Amniotic epithelial cell (primary cell): ENCODE measurements at regions not wholly inside any gene's neighbourhood (a gene's known extent, or its start where the extent isn't known, plus 50 kb on each side); places are given as distances from the start of the nearest gene placed in this dataset.

ENCODE experiments used
- DNase-seq: peaks from one replicate; pipeline ENCODE4 v3.0.0-alpha.2; 2010; ENCODE audit warnings: low read depth

- no peak for DNase-seq
Observed at GRCh38 chr1:30360281-30360680, 363.1 kb downstream of the MATN1 start.

DNA sequence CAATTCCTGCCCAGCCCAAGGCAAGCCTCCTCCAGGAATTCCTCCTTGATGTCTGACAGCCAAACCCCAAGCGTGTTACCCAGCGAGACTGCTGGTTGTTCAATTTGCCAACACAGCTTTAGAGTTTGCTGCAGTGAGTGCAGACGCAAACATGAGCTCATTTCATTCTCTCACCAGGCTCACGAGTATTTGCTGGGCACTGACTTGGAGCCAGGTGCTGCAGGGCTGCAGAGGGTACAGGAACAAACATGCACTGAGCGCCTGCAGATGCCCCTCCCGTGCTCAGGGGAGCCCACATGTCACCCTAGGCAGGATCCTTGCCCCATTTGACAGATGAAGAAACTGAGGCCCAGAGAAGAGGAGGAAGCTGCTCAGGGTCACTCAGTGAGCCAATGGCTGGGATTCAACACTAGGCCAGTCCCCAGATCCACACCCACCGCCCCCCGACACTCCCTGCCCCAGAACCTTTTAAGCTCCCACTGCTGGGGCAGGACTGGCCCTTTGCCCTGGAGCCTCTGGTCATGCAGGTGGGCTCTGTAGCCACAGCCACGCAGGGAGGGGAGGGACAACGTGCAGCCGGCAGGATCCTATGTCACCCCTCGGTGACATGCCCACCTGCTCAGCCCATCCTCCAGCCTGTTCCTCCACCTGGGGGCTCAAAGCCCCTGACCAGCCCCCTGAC, 363.7 kb downstream of the MATN1 start:
- no peak for DNase-seq

GRCh38 chr1:30358500-30358899, 364.9 kb downstream of the MATN1 start:
- DNase-seq, result no peak

DNA sequence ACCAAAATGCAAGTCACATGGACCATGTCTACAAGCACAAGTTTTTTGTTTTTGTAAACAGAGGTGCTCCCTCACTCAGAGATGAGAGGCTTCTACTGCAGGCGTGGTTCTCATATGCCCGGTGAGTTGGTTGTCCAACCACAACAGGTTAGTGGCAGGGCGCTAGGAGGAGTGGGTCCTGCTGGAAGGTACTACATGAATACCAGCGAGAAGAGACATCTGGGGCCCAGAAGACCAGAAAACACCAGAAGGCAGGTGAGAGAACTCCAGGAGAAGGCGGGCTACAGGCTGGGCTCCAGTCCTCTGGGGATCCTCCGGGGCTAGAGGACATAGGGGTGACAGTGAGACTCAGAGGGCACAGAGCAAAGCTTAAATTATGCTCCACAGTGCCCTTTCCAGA, 366.5 kb downstream of the MATN1 start:
- no peak for DNase-seq

- DNase-seq, result no peak
Observed at GRCh38 chr1:30354410-30354809, 369.0 kb downstream of the MATN1 start.

DNA sequence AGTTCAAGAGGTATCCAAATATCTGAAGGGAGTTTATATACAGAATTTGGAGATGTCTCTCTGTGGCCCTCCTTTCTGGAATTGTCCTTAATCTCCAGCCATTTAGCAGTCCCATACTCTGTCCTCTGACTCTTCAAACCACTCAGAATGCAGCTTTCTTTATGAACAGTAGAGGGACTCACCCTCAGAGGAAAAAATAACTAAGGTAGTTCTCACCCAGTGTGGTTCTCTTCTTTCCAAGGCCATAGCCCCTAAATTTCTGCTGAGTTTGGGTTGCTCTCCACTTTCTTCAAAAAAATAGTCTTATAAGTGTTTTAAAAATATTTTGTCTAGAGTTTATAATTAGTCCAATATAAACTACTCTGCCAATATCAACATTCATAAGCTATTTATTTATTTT, 369.7 kb downstream of the MATN1 start:
- no peak for DNase-seq

GRCh38 chr1:30348147-30348546, 375.2 kb downstream of the MATN1 start:
- DNase-seq, result no peak

GRCh38 chr1:30345491-30346130, 377.8 kb downstream of the MATN1 start:
- no peak for DNase-seq

DNA sequence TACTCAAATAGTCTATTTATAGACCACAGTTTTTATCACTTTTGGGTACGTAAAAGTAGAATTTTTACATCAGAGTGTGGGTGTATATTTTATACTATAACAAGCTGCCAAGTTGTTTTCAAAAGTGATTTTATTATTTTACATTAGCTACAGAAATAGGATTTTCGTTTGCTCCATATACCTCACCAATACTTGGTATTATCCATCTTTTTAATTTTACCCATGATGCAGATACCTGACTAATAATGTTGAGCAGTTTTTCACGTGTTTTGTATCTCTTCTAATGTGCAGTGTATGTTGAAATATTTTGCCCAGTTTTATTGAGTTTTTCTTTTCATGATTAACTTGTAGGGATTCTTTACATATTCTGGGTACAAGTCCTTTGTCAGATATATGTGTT, 379.8 kb downstream of the MATN1 start:
- no peak for DNase-seq

DNA sequence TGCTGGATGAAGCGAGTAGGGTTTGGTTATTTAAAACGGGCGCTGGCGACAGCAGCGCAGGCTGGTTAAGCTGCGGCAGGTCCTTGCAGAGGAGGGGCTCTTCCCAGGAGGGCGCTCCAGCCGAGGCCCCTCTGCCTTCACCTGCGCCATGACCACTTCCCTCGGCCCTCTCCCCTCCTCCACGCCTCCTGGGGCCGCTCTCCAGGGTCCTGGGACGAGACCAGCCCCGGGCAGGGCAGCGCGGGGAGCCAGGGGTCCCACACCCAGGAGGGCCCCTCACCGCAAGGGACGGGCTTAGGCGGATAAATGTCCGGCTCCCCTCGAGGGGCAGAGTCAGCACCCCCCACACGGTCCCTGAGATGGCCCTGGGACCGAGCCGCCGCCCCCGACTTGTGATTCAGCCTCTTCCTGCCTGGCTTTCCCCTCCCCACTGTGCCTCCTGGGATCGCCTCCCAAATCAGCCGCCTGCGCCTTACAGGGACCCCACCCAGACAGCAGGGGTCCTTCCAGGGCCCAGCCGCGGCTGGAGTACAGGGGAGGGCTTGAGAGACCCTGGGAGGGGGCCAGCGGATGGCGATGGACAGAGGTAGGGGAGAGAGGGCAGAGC, 380.7 kb downstream of the MATN1 start:
- no peak for DNase-seq

GRCh38 chr1:30340934-30341333, 382.5 kb downstream of the MATN1 start:
- DNase-seq, result no peak

DNA sequence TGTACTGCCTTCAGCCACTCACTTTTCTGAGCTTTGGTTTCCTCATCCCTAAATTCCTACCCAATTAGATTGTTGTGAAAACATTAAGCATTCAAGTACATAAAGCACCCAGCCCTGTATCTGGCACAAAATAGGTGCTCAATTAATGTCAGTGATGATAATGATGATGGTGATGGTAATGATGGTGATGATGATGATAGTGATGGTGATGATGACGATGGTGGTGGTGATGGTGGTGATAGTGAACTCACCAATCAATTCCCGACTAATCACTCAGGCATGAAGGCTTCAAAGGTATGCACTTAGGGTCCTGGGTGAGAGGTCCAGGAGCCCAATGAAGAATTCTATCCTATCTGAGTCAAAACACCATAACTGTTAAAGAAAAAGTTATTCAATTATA, 383.5 kb downstream of the MATN1 start:
- no peak for DNase-seq

GRCh38 chr1:30338765-30339164, 384.6 kb downstream of the MATN1 start:
- DNase-seq, result no peak

DNA sequence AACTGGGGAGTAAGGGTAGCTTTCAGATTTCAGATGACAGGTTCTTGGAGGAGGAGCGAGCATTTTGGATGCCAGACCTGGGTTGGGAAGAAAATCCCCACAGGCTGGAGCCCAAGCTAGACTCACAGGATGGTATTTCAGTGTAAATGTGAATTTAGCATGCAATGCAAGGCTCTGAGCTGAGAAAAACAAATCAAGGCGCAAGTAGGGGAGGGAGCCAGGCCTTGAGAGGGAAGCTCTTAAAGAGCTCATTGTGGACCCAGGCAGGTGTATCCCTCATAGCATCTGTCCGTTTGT, 386.1 kb downstream of the MATN1 start:
- no peak for DNase-seq

DNA sequence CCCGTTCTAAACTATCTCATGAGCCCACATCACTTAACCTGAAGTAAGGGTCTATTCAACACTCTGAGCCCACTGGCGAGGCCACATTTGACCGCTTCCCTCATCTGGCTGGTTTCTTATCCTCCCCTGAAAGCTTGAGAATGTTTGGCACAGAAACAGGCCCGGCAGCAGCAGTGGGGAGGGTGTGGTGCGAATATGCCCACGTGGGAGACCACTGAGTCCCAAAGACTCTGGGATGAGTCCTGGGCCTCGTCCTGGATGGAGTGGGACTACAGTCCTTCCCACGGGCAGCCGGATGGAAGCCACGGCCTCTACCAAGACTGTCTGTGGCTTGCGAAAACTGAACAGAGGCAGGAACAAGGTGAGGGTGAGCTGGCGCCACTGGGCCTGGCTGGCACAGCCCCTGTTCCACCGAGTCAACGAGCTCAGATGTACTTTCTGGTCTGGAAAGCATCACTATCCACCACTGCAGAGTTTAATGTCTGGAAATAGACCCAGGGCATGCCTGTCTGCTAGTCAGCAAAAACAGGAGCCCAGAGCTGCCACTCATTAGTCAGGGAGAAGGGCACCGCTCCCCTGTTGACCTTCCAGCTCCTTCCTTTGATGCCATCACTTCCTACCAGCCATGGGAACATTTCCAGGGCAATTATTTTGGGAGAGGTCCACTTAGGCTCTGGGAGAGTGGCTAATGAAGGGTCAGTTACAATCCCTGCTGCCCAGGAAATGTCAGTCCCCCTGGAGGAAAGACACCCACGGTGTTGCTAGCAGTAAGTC, 386.6 kb downstream of the MATN1 start:
- no peak for DNase-seq

DNA sequence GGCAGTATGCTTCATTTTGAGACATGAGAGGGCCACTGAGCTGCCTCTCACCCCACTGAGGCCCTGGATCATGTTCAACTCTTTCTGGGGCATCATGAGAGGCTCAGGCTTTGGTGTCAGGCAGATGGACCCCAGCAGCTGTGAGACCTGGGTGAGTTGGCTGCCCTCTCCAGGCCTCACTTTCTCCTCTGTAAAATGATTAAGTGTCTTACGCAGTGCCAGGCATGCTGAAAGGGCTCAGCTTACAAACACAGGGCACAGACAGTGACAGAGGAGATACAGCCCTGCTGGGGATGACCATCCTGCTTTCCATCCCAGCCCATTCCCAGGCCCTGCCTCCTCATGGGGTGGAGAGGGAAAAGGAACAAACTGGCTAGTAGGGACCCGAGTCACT, 387.4 kb downstream of the MATN1 start:
- no peak for DNase-seq

- DNase-seq, result no peak
Observed at GRCh38 chr1:30335389-30335996, 387.9 kb downstream of the MATN1 start.

DNA sequence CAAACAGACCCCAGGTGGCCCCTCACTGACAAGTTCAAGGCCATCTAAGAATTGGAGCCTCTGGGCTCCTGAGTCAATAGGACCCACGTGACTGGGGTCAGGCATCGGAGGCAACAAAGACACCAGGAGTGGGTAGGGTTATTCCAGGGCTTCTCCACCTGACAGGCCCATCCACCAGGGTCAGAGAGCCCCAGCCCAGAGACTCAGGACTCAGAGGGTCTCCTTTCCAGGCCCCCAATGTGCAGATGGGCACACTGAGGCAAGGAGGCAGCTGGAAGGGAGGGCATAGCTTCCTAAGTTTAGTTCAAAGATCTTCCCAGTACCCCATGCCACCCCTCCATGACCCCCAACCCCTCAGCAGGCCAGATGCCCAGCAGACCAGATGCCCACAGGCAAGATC, 388.6 kb downstream of the MATN1 start:
- no peak for DNase-seq

DNA sequence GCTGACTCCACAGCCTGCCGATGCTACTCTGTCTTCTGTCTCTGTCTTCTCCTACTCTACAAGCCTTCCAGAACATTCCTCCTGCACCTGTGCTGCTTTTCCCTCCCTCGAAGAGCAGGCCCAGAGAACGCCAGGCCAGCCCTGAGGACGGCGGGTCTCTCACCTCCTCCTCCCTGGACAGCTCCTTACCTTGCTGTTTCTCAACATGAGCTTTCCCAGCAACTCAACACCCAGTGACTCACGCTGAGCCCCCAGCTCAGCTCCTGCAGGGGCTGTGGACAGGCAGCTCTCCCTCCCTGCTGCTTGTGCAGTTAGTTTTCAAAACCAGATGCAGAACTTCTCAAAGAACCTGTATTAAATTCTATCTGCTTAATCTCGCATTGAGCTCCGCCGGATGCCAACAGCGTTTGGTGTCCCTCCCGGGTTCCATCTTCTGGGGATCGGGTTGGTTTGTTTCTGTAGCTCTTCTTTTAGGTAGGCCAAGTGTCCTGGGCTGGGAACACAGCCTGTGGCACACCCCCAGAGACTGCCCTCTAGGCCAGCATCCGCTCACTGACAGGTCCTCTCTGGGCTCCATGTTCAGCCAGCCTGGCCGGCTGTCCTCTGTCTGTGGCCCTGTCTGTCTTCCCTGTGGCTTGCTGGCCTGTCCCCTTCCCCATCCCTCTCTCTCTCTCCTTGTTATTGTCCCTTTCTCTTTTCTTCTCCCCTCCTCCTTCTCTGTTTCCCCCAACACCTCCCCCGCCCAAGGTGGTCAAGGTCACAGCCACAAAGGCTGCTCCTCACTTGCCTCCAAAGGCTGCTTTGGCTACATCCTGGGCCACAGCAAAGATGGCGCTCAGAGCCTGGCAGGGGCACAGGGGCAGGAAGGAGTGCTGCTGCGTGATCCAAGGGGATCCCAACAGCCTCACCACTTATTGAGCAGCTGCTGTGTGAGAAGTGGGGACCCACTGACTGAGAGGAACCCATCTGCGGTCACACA, 391.0 kb downstream of the MATN1 start:
- no peak for DNase-seq

DNA sequence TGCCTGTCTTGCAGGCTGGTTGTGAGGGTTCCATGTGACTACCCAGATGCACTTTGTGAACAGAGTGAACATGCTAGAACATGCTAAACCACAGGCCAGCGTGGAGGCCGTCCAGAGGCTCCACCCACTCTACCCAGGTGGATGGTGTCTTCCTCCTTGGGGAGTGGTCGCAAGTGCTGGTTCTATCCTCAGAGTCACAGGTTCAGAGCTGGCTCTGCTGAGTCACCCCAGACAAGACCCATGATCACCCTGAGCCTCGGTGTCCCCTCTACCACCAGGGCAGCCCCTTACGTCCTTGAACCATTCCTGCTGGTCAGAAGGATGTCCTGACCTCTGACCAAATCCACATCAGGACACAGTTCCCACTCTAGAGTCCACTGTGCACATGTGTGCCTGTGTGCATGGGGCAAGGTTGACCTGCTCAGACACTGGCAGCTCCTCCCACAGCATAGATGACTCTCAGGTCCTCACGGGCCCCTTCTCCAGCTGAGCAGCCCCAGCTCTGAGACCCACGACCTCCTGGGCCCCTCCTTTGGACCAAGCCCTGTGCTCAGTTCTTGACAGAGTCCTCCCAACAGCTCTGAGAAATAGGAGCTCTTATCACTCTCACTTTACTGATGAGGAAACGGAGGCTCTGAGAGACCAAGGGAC, 391.8 kb downstream of the MATN1 start:
- DNase-seq, result no peak

GRCh38 chr1:30330644-30331043, 392.7 kb downstream of the MATN1 start:
- no peak for DNase-seq
